Activated CD8-positive, alpha-beta memory T cell treated with anti-CD3 and anti-CD28 coated beads for 48 hours (primary cell): ENCODE measurements at regions not wholly inside any gene's neighbourhood (a gene's known extent, or its start where the extent isn't known, plus 50 kb on each side); places are given as distances from the start of the nearest gene placed in this dataset.

ENCODE experiments used
- DNase-seq, 3 experiments: peaks; one replicate each; pipeline ENCODE4 v3.0.0-alpha.2; 2020; ENCODE audit warnings: low read depth in 2 of 3, low spot score in 2 of 3

DNA sequence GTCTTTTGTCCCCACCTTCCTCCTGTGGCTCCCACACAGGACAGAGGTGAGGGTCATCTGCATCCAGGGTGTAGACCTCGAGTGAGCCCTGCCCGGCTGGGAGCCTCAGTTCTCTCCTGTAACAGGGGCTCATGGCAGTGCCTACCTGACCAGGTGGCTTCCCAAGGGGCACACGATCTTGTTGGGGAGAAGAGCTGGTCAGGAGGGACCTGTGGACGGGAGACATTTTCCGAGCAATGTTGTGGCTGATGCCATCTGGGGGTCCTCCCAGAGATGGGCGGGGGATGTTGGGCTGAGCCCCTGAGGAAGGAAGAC, 51.9 kb downstream of the CEBPB start:
- no peak for DNase-seq

DNA sequence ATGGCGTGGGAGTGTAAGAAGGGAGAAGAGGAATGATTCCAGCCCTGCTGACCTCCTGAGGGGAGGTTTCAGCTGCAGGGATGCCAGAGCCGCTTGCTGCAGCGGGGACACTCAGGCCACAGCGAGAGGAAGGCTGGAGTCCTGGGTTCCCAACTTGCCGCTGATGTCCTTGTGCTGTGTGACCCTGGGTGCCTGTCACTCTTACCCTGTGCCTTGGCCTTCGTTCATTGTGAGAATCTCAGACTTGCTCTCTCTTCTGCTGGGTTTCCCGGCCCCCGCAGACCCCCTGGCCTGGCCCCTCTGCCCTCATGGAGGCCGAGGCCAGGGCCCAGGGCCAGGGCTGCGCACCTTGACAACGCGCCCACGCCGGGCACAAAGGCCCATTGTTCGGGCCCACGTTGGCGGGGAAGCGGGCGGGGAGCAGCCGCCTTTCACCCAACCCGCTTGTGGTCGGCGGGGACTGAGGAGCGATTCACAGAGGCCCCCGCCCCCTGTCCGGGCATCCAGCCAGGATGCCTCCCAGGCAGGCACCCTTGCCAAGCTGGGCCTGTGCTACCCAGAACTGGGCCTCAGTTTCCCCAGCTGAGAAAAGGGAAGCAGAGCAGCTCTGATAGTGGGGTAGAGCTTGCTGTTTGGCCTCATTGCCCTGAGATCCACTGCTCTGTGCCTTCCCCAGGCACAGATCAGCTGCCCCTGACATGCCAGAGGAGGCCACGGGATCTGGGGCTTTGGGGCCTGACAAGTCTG, 52.4 kb downstream of the CEBPB start:
- DNase-seq = no peak

DNA sequence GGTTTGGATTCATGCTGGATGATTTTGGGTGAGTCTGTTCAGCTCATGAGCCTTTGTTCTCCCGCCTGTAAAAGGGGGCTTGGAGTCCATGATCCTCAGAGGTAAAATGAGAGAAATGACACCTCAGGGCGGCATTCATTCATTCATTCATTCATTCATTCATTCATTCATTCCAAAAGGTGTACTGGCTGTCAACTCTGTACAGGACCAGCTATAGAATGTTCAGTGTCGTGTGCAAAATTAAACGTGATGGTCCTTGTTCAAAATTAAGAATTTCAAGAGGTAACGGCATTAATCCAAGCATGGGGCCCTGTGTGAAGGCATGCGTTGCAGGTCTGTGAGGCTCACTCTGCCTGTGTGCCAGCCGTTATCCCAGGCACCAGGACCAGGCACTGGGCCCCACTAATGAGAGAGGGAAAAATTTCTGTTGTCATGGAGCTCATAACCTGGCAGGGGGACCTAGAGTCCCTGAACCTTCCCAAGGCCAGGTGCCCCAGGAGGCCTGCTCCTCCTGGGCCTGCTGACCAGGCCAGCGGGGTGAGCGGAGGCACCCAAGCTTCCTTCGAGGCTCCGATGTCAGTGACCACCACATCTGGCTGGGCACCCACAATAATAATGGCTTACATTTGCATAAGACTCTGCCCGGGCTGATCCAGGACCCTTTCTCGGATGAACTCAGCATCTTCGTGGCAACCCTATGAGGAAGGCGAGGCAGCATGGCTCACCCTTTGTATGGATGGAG, 53.2 kb downstream of the CEBPB start:
- DNase-seq = no peak

- no peak for DNase-seq
Observed at GRCh38 chr20:50244352-50245149, 53.9 kb downstream of the CEBPB start.

DNA sequence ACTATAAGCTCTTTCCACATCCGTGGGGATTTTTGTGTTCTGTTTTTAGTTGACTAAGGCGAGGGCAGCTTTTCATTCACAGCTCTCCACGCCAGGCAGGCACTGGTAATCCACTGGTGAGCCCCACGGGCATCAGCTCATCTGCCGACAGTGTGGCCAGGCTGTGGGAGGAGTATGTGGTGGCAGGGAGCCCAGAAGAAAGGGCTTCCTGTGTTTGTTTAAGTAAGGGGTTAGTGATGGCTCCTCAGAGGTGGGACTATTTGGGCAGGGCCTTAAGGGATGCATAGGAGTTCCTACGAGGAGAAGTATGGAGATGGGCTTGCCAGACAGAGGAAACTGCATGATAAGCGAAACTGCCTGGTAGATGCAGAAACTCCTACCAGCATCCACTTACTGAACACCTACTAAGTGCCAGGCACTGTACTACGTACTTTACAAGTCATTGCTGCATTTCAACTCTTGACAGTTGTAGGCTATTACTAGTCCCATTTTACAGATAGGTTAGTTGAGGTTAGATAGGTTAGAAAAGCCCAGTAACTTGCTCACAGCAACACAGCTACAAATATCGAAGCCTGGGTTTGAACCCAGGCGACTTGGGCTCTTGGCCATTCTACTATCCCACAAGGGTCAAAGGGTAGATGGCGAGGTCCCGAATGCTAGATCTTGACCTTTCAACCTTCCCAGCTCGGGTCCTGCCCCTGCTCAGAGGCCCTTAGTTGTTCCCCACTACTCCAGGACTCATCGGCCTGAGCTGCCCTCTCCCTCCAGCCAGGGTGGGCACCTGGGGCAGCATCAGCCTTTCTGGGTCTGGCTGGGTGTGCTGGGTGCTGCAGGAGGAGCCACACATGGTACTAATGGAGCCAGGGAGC, 55.1 kb downstream of the CEBPB start:
- no peak for DNase-seq

GRCh38 chr20:50246367-50247195, 56.0 kb downstream of the CEBPB start:
- no peak for DNase-seq

DNA sequence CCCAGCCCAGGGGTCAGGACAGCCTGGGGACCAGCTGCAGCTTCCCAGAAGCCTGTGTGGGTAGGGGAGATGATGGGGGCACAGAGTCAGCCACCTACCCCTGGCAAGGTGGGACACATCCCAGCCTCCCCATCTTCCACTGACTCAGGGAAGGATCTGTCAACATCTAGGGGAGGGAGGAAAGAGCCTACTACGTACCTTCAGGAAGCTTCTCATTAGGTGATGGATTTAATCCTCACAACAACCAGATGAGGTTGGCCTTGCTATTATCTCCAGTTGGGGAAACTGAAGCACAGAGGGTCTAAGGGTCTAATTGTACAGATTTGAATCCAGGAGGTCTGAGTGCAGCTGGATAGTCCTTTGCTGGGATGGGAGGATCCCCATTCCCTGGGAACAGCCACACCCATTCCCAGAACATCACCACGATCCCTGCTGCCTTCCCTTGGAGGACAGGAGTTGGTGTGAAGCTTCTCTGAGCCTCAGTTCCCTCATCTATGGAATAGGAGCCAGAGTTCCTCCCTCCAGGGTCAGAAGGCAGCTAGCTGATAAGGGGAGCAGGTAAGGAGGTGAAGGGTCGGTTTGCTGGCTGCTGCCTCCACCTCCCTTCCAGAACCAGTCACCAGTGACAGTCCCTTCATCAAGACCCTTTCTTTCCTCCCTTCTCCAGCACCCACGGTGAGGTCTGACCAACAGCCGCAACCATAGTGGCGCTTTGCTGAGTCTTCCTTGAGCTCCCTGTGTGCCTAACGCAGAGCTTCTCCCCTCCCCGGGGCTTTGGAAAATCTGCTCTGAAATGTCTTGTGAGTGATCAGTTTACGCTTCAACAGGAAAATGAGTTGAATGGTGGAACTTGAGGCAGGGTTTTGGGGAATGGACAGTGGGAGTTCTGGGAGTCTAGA, 56.8 kb downstream of the CEBPB start:
- no peak for DNase-seq

DNA sequence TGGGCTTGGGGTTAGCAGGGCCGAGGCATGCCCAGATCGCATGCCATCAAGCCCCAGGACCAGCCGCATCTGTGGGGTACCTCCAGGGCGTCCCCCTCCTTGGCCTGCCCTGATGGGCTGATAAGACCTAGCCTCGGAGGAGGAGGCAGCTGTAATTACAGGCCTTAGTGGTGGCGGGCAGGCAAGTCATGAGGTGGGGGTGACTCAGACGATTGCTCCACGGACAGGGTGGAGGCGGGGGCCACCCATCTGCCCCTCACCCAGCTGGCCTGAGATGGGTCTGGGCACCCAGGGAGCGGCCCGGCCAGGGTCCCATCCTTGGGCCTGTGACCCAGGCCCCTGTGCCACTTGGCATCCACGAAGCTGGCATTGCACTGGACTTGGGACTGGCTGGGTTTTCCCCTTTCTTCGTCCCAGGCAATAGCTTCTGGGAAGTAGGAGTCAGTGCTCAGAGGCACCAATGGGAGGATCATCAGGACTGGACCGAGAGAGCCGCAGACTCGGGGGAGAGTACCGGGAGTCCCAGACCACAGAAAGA, 57.5 kb downstream of the CEBPB start:
- DNase-seq = no peak

DNA sequence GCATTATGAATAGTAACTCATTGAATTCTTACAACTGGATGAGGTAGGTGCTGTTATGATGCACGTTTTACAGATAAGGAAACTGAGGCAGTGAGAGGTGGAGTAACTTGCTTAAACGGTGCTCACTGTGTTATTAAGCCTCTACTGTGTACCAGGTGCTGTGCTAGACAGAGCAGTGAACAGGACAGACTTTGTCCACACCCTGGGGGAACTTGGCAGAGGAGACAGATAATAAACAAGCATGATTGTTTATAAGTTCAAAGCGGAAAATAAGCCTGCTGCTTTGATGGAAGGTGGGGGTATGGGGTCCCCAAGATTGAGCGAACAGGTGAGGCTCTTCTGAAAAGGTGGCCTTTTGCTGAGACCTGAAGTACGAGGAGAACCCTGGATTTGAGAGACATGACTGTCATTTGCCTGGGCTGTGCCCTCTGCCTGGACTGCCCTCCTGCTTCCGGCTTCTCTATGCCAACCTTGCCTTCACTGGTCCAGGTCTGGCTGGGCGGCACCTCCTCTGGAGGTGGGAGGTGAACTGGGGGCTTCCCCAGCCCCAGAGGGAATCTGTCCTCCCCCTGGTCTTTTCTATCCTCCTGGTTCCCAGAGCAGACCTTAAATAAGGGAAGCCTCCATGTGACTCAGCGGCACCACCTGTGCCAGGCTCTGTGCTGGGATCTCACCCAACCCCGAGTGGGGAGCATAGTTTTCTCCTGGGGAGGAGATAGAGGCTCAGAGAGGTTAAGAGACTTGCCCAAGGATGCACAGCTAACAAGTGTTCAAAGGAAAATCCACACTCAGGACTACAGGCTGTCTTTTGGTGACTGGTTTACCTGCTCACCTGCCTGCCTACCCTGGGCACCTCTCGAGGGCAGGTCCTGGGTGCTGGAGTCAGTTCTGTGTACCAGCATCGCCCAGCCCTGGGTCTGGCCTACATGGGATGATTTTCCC, 59.1 kb downstream of the CEBPB start:
- DNase-seq = no peak

DNA sequence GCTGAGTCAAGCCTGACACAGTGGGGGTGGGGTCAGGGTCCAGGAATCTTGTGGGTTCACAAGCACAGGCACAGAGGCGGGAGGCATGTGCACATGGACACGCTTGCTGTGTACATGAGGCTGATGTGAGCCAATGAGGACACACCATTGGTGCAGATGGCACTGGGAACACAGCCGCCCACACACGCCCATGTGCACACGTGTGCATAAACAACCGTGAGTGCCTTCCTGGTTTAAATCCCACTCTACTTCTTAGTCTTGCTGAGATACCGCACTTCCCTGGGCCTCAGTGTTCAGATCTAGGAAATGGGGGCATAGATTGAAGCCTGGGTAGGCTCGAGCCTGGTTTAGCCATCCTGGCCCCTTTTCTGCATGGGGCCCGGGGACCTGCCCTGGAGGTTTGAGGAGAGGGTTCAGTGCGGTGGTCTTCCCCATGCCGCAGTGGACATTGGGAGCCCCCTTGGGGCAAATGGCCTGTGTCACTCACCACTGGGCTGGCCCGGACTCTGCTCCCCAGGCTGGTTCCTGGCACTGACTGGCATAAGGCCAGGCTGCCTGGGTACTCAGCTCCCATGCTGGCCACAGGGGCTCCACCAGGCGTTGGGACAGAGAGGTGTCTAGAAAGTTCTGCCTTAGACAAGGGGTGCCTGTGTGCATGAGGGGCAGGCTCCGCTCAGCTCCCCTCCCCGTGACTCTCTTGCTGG, 60.2 kb downstream of the CEBPB start:
- no peak for DNase-seq

GRCh38 chr20:50251383-50251748, 60.7 kb downstream of the CEBPB start:
- DNase-seq = no peak

- no peak for DNase-seq
Observed at GRCh38 chr20:50251992-50252511, 61.4 kb downstream of the CEBPB start.

GRCh38 chr20:50252701-50253100, 62.1 kb downstream of the CEBPB start:
- no peak for DNase-seq

DNA sequence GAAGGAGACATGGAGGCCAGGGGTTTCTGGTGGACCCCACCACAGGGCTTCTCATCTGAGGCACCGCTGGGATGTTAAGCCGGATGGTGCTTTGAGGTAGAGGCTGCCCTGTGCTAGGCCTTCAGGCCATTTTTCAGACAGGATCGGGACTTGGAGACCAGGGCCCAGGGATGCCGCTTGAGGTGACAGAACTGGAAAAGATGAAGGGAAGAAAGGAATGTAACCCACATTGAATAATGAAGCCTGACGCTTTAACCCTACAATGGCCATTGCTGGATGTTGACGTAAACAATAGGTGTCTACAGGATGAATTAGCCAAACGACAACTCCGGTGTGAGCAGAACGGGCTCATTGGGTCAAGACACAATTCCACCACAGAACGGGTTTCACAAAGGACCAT, 62.5 kb downstream of the CEBPB start:
- DNase-seq = no peak

- DNase-seq = no peak
Observed at GRCh38 chr20:50254466-50255079, 63.9 kb downstream of the CEBPB start.

DNA sequence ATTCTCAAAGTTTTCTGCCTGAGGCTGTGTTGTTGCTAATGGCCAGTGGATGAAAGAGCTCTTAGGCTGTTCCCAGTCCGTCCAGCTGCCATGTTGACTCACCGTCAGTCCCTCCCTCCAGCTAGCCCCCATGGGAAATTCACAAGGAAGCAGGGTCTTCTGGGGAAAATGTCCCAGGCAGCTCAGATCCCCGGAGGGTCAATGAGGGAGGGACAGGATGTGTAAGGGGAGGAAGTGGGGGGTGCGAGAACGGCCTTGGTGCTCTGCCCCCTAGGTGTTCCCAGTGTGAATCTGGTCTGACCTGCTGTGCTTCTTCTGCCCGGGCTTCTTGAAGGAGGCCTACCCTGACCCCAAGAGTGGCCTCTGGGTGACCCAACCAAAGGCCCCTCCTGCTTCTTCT, 65.9 kb downstream of the CEBPB start:
- no peak for DNase-seq

DNA sequence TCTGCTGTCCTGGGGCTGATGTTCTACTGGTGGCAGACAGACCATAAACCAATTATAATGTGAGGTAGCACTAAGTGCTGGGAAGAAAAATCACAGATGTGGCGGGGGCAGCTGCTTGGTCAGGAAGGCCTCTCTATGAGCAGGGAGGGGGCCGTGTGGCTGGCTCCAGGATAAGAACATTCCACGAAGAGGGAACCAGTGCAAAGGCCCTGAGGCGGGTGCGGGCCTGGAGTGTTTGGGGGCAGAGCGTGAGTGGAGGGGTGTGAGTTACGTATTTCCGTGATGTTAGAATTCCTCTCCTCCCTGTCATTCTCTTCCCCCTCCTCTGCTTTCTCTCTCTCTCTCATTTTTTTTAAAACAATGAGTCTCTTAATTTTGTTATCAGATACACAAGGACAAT, 67.2 kb downstream of the CEBPB start:
- no peak for DNase-seq
